ENCODE measurements at regions not wholly inside any gene's neighbourhood (a gene's known extent, or its start where the extent isn't known, plus 50 kb on each side); places are given as distances from the start of the nearest gene placed in this dataset.

DNA sequence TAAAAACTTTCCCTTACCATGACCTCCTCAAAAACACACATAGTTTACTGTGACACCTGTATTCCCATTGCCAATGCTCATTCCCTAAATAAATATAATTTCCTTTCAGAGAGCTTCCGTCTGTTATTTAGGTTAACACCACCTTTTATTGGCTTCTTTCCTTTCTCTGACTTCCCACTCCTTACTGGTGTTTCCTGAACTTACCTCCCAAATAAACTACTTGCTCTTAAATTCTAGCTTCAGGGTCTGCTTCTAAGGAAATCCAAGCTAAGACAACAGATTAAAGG, 67.4 kb upstream of the ZNF746 start (continued):
- TF ChIP-seq, protein P1, sequence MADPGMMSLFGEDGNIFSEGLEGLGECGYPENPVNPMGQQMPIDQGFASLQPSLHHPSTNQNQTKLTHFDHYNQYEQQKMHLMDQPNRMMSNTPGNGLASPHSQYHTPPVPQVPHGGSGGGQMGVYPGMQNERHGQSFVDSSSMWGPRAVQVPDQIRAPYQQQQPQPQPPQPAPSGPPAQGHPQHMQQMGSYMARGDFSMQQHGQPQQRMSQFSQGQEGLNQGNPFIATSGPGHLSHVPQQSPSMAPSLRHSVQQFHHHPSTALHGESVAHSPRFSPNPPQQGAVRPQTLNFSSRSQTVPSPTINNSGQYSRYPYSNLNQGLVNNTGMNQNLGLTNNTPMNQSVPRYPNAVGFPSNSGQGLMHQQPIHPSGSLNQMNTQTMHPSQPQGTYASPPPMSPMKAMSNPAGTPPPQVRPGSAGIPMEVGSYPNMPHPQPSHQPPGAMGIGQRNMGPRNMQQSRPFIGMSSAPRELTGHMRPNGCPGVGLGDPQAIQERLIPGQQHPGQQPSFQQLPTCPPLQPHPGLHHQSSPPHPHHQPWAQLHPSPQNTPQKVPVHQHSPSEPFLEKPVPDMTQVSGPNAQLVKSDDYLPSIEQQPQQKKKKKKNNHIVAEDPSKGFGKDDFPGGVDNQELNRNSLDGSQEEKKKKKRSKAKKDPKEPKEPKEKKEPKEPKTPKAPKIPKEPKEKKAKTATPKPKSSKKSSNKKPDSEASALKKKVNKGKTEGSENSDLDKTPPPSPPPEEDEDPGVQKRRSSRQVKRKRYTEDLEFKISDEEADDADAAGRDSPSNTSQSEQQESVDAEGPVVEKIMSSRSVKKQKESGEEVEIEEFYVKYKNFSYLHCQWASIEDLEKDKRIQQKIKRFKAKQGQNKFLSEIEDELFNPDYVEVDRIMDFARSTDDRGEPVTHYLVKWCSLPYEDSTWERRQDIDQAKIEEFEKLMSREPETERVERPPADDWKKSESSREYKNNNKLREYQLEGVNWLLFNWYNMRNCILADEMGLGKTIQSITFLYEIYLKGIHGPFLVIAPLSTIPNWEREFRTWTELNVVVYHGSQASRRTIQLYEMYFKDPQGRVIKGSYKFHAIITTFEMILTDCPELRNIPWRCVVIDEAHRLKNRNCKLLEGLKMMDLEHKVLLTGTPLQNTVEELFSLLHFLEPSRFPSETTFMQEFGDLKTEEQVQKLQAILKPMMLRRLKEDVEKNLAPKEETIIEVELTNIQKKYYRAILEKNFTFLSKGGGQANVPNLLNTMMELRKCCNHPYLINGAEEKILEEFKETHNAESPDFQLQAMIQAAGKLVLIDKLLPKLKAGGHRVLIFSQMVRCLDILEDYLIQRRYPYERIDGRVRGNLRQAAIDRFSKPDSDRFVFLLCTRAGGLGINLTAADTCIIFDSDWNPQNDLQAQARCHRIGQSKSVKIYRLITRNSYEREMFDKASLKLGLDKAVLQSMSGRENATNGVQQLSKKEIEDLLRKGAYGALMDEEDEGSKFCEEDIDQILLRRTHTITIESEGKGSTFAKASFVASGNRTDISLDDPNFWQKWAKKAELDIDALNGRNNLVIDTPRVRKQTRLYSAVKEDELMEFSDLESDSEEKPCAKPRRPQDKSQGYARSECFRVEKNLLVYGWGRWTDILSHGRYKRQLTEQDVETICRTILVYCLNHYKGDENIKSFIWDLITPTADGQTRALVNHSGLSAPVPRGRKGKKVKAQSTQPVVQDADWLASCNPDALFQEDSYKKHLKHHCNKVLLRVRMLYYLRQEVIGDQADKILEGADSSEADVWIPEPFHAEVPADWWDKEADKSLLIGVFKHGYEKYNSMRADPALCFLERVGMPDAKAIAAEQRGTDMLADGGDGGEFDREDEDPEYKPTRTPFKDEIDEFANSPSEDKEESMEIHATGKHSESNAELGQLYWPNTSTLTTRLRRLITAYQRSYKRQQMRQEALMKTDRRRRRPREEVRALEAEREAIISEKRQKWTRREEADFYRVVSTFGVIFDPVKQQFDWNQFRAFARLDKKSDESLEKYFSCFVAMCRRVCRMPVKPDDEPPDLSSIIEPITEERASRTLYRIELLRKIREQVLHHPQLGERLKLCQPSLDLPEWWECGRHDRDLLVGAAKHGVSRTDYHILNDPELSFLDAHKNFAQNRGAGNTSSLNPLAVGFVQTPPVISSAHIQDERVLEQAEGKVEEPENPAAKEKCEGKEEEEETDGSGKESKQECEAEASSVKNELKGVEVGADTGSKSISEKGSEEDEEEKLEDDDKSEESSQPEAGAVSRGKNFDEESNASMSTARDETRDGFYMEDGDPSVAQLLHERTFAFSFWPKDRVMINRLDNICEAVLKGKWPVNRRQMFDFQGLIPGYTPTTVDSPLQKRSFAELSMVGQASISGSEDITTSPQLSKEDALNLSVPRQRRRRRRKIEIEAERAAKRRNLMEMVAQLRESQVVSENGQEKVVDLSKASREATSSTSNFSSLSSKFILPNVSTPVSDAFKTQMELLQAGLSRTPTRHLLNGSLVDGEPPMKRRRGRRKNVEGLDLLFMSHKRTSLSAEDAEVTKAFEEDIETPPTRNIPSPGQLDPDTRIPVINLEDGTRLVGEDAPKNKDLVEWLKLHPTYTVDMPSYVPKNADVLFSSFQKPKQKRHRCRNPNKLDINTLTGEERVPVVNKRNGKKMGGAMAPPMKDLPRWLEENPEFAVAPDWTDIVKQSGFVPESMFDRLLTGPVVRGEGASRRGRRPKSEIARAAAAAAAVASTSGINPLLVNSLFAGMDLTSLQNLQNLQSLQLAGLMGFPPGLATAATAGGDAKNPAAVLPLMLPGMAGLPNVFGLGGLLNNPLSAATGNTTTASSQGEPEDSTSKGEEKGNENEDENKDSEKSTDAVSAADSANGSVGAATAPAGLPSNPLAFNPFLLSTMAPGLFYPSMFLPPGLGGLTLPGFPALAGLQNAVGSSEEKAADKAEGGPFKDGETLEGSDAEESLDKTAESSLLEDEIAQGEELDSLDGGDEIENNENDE (IDR thresholded peaks at IDR 0.05; ENCODE audit: insufficient replicate concordance, low read length) = no peak
- TF ChIP-seq TAF7 (optimal IDR thresholded peaks at IDR 0.05; ENCODE audit: borderline replicate concordance, low read depth, low read length) = no peak
- no peak for TF ChIP-seq GABPA (IDR thresholded peaks at IDR 0.05; ENCODE audit: borderline replicate concordance, insufficient read depth, low read length)
- no peak for TF ChIP-seq SUZ12 (IDR thresholded peaks at IDR 0.05; ENCODE audit: low read length)
- TF ChIP-seq RFX5 (IDR thresholded peaks at IDR 0.05; ENCODE audit: borderline replicate concordance, low read depth, low read length) = no peak

All from H1 (cell line).